ENCODE measurements at regions not wholly inside any gene's neighbourhood (a gene's known extent, or its start where the extent isn't known, plus 50 kb on each side); places are given as distances from the start of the nearest gene placed in this dataset.

DNA sequence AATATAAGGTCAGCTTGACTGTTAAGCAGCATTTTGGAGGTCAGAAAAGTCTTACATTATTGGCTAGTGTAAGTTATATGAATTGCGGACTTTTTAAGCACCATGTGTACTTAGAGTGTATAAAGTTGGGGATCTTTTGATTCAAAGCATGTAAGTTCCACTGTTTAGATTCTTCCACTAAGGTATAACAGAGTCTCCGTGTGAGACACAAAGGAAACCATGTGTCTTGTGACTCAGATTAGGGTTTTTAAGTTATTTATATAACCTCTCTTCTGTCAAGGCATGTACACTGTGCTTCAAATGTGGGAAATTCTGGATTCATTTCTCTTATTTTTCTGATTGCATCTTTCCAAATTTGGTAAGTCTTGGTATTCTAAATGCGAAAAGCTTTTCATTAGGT lies 143.5 kb upstream of the SOX2 start:
- no peaks in the 10 kb centered on the region for H3K4me1 ChIP-seq
- no peak for DNase-seq (ENCODE audit: low spot score in 2 of 2)
- H3K4me3 ChIP-seq: no peak overlapping the region
- H3K36me3 ChIP-seq: no peaks in the 10 kb centered on the region
- no peaks in the 10 kb centered on the region for H3K27me3 ChIP-seq
- H3K9me3 ChIP-seq: no peaks in the 10 kb centered on the region
- TF ChIP-seq EP300 (IDR thresholded peaks at IDR 0.05): no peak
- TF ChIP-seq, protein P1, sequence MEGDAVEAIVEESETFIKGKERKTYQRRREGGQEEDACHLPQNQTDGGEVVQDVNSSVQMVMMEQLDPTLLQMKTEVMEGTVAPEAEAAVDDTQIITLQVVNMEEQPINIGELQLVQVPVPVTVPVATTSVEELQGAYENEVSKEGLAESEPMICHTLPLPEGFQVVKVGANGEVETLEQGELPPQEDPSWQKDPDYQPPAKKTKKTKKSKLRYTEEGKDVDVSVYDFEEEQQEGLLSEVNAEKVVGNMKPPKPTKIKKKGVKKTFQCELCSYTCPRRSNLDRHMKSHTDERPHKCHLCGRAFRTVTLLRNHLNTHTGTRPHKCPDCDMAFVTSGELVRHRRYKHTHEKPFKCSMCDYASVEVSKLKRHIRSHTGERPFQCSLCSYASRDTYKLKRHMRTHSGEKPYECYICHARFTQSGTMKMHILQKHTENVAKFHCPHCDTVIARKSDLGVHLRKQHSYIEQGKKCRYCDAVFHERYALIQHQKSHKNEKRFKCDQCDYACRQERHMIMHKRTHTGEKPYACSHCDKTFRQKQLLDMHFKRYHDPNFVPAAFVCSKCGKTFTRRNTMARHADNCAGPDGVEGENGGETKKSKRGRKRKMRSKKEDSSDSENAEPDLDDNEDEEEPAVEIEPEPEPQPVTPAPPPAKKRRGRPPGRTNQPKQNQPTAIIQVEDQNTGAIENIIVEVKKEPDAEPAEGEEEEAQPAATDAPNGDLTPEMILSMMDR (IDR thresholded peaks at IDR 0.05): no peak
- no peak for TF ChIP-seq POLR2A (IDR thresholded peaks at IDR 0.05)
- TF ChIP-seq POLR2AphosphoS5 (IDR thresholded peaks at IDR 0.05): no peak
- H3K27ac ChIP-seq: no peak overlapping the region
- WGBS: 62% methylated on average over 3 of the region's 3 CpGs

DNA sequence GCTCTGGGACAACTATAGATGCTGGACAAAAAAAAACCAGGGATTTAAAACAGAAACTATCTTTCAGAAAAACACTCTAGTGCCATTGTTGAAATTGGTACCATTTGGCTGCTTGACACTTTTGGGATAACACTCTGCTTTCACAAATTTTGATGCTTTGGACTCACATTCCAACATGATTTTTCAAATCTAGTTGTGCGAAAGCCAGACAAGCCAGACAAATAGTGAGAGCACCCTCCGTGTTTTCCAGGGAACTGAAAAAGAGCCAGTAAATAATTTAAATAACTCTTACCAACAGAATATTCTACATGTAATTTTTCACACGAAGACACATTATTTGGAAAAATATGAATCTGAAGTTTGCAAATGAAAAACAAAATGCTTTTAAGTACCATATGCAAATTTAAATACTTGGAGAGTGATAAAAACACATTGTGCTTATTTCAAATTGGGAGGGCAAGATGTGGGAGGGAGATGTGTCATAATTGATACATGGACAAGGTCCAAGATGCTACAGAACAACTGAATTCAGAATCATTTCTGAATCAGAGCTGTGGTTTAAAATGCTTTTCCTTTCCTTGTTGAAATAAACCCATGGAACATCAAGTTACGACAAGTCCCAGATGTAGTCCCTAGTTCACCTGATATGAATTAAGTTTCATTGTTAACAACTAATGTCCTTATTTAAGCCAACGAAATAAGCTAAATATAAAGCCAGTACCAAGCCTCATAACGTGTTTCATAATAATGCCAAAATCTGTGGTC lies 144.2 kb upstream of the SOX2 start:
- 48% methylated on average over 6 of the region's 6 CpGs for WGBS
- H3K9me3 ChIP-seq: no peaks in the 10 kb centered on the region

DNA sequence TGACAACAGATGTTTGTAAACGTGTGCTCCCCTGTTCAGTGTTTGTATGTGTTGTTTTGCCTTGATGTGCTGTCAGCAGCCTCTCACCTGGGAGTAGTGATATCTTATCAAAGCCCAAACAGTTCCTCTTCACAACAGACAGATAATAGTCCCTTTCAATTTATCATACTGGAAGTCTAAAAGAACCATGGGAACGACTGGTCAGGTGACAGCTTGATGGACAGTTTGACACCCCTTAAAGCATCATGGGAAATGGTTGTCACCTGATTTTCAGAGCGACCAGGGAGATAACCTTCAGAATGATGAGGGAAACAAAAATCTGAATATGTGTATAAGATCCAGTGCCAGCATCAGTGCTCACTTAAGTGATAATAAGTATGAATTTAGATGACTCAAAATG lies 146.3 kb upstream of the SOX2 start:
- H3K4me1 ChIP-seq: no peaks in the 10 kb centered on the region
- 37% methylated on average over 3 of the region's 3 CpGs for WGBS
- H3K4me3 ChIP-seq: no peak overlapping the region
- no peak overlapping the region for H3K27ac ChIP-seq
- H3K36me3 ChIP-seq: no peaks in the 10 kb centered on the region
- TF ChIP-seq POLR2AphosphoS5 (IDR thresholded peaks at IDR 0.05): no peak
- TF ChIP-seq, protein P1 (IDR thresholded peaks at IDR 0.05): no peak
- TF ChIP-seq EP300 (IDR thresholded peaks at IDR 0.05): no peak
- no peak for TF ChIP-seq POLR2A (IDR thresholded peaks at IDR 0.05)
- no peak for DNase-seq (ENCODE audit: low spot score in 2 of 2)
- no peaks in the 10 kb centered on the region for H3K27me3 ChIP-seq
- no peaks in the 10 kb centered on the region for H3K9me3 ChIP-seq

More for the DNA sequence above, 144.2 kb upstream of the SOX2 start:
- DNase-seq (ENCODE audit: low spot score in 2 of 2): no peak
- Histone ChIP-seq H3K36me3 (no peaks in the 10 kb centered on the region), H3K27me3 (no peaks in the 10 kb centered on the region), H3K4me1 (no peaks in the 10 kb centered on the region), H3K27ac (no peak overlapping the region), H3K4me3 (no peak overlapping the region)
- TF ChIP-seq EP300 (IDR thresholded peaks at IDR 0.05) (no peak), POLR2AphosphoS5 (IDR thresholded peaks at IDR 0.05) (no peak), POLR2A (IDR thresholded peaks at IDR 0.05) (no peak)
- TF ChIP-seq, protein P1 (IDR thresholded peaks at IDR 0.05): no peak

DNA sequence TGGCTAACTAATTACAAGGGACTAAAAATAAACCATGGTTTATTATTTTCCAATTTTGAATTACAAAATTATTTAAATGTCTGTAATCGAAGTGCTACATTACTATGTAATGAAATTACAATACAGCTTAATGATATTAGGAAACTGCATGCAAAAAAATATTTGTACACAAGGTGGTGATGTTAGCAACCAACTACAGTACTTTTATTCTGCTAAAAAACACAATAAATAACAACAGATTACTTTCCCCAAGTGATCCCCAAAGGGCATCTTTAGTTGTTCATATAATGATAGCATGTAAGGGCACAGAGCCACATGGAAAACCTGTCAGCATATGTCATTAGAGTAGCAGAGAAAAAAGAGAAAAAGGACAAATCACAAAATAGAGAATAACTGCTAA lies 147.5 kb upstream of the SOX2 start:
- no peaks in the 10 kb centered on the region for H3K9me3 ChIP-seq
- H3K36me3 ChIP-seq: no peaks in the 10 kb centered on the region
- TF ChIP-seq, protein P1 (IDR thresholded peaks at IDR 0.05): no peak
- TF ChIP-seq POLR2AphosphoS5 (IDR thresholded peaks at IDR 0.05) (no peak), POLR2A (IDR thresholded peaks at IDR 0.05) (no peak), EP300 (IDR thresholded peaks at IDR 0.05) (no peak)
- no peak overlapping the region for H3K4me3 ChIP-seq
- H3K27me3 ChIP-seq: no peaks in the 10 kb centered on the region
- no peak overlapping the region for H3K27ac ChIP-seq
- no peak for DNase-seq (ENCODE audit: low spot score in 2 of 2)
- H3K4me1 ChIP-seq: no peaks in the 10 kb centered on the region
- 69% methylated on average over 1 of the region's 1 CpG for WGBS

DNA sequence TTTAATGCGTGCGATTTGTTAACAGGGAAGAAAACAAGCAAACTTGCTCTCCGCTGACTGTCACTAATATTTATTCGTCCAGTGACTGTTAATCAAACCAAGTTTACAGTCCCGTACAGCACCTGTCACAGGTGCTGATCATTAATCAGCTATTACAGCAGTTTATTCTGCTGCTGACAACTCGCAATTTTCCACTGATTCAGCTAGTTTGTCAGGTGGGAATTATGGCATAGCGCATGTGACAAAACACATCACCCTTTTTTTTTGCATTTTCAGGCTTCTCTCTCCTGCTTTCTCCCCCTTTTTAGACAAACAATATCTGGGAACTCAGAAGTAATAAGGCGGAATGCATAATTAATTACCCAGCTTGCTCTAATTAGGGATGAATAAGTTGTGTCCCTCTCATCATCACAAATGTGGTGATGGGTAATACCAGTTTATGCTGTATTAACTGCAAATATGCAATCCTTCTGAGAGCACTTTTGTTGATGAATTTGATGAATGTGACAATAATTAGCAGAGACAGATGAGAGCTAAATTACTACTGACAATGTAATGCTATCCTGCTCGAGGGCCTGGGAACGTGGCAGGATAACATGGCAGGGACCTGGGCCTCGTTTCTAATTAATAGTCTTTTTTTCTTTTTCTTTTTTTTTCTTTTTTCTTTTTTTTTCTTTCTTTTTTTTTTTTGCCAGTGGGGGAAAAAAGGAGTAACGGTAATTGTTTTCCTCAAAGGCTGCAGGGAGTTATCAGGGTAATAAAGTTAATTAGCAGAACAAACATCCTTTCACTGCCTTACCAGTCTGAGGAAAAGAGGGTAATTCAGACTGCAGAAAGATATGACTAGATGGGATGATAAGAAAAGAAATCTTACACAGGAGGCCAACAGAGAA lies 150.3 kb upstream of the SOX2 start:
- Histone ChIP-seq H3K9me3 (no peaks in the 10 kb centered on the region), H3K4me3 (no peak overlapping the region), H3K27me3 (no peaks in the 10 kb centered on the region), H3K27ac (no peak overlapping the region), H3K4me1 (no peaks in the 10 kb centered on the region), H3K36me3 (no peaks in the 10 kb centered on the region)
- TF ChIP-seq, protein P1 (IDR thresholded peaks at IDR 0.05): no peak
- no peak for TF ChIP-seq POLR2A (IDR thresholded peaks at IDR 0.05)
- no peak for TF ChIP-seq POLR2AphosphoS5 (IDR thresholded peaks at IDR 0.05)
- TF ChIP-seq EP300 (IDR thresholded peaks at IDR 0.05): no peak
- WGBS: 40% methylated on average over 12 of the region's 12 CpGs
- no peak for DNase-seq (ENCODE audit: low spot score in 2 of 2)
